ENCODE measurements at regions not wholly inside any gene's neighbourhood (a gene's known extent, or its start where the extent isn't known, plus 50 kb on each side); places are given as distances from the start of the nearest gene placed in this dataset.

GRCh38 chr2:4827836-4828235, 864.3 kb upstream of the SOX11 start:
- no peaks in the 10 kb centered on the region for H3K36me3 ChIP-seq (ENCODE audit: control insufficient read depth, insufficient read depth, low read length)
- no peaks in the 10 kb centered on the region for H3K4me1 ChIP-seq
- TF ChIP-seq CTCF (IDR thresholded peaks at IDR 0.05), result no peak
- no peak overlapping the region for H2AFZ ChIP-seq
- no peaks in the 10 kb centered on the region for H3K9me3 ChIP-seq (ENCODE audit: control insufficient read depth, low read length)
- no peak overlapping the region for H3K27ac ChIP-seq
- no peak overlapping the region for H3K9ac ChIP-seq
- no peak overlapping the region for H3K4me3 ChIP-seq (ENCODE audit: low read depth, low read length)
- H3K79me2 ChIP-seq, result no peaks in the 10 kb centered on the region
- no peaks in the 10 kb centered on the region for H3K27me3 ChIP-seq (ENCODE audit: control insufficient read depth, insufficient read depth, low read length)
- no peak overlapping the region for H3K4me2 ChIP-seq (ENCODE audit: low read length)

GRCh38 chr2:4828682-4829374, 863.4 kb upstream of the SOX11 start:
- no peaks in the 10 kb centered on the region for H3K9me3 ChIP-seq (ENCODE audit: control insufficient read depth, low read length)
- no peaks in the 10 kb centered on the region for H3K4me1 ChIP-seq
- no peaks in the 10 kb centered on the region for H3K36me3 ChIP-seq (ENCODE audit: control insufficient read depth, insufficient read depth, low read length)
- no peak overlapping the region for H3K4me2 ChIP-seq (ENCODE audit: low read length)
- H3K79me2 ChIP-seq, result no peaks in the 10 kb centered on the region
- no peak overlapping the region for H2AFZ ChIP-seq
- H3K27me3 ChIP-seq (ENCODE audit: control insufficient read depth, insufficient read depth, low read length), result no peaks in the 10 kb centered on the region
- TF ChIP-seq CTCF (IDR thresholded peaks at IDR 0.05), result no peak
- no peak overlapping the region for H3K4me3 ChIP-seq (ENCODE audit: low read depth, low read length)
- H3K27ac ChIP-seq, result no peak overlapping the region
- H3K9ac ChIP-seq, result no peak overlapping the region

GRCh38 chr2:4831751-4832150, 860.4 kb upstream of the SOX11 start:
- Histone ChIP-seq H3K9ac (no peak overlapping the region), H3K4me2 (ENCODE audit: low read length) (no peak overlapping the region), H3K27ac (no peak overlapping the region), H2AFZ (no peak overlapping the region), H3K79me2 (no peaks in the 10 kb centered on the region), H3K9me3 (ENCODE audit: control insufficient read depth, low read length) (no peaks in the 10 kb centered on the region), H3K4me1 (no peaks in the 10 kb centered on the region), H3K36me3 (ENCODE audit: control insufficient read depth, insufficient read depth, low read length) (no peaks in the 10 kb centered on the region), H3K27me3 (ENCODE audit: control insufficient read depth, insufficient read depth, low read length) (no peaks in the 10 kb centered on the region), H3K4me3 (ENCODE audit: low read depth, low read length) (no peak overlapping the region)
- no peak for TF ChIP-seq CTCF (IDR thresholded peaks at IDR 0.05)

- no peak overlapping the region for H3K9ac ChIP-seq
- TF ChIP-seq CTCF (IDR thresholded peaks at IDR 0.05), result no peak
Measured at GRCh38 chr2:4832642-4833041, 859.5 kb upstream of the SOX11 start.

GRCh38 chr2:4838626-4839025, 853.6 kb upstream of the SOX11 start:
- Histone ChIP-seq H2AFZ (no peak overlapping the region), H3K9ac (no peak overlapping the region), H3K27ac (no peak overlapping the region), H3K4me2 (ENCODE audit: low read length) (no peak overlapping the region), H3K27me3 (ENCODE audit: control insufficient read depth, insufficient read depth, low read length) (no peaks in the 10 kb centered on the region), H3K4me1 (no peaks in the 10 kb centered on the region), H3K9me3 (ENCODE audit: control insufficient read depth, low read length) (no peaks in the 10 kb centered on the region), H3K4me3 (ENCODE audit: low read depth, low read length) (no peak overlapping the region), H3K79me2 (no peaks in the 10 kb centered on the region), H3K36me3 (ENCODE audit: control insufficient read depth, insufficient read depth, low read length) (no peaks in the 10 kb centered on the region)
- TF ChIP-seq CTCF (IDR thresholded peaks at IDR 0.05), result no peak

More at GRCh38 chr2:4832642-4833041, 859.5 kb upstream of the SOX11 start:
- no peaks in the 10 kb centered on the region for H3K9me3 ChIP-seq (ENCODE audit: control insufficient read depth, low read length)
- no peak overlapping the region for H3K4me2 ChIP-seq (ENCODE audit: low read length)
- H3K79me2 ChIP-seq, result no peaks in the 10 kb centered on the region
- no peaks in the 10 kb centered on the region for H3K4me1 ChIP-seq
- no peaks in the 10 kb centered on the region for H3K36me3 ChIP-seq (ENCODE audit: control insufficient read depth, insufficient read depth, low read length)
- no peak overlapping the region for H3K27ac ChIP-seq
- H2AFZ ChIP-seq, result no peak overlapping the region
- H3K27me3 ChIP-seq (ENCODE audit: control insufficient read depth, insufficient read depth, low read length), result no peaks in the 10 kb centered on the region
- no peak overlapping the region for H3K4me3 ChIP-seq (ENCODE audit: low read depth, low read length)

Measured in parathyroid adenoma (tissue), 2 donors.